HG02678 (cell line): ENCODE measurements at regions not wholly inside any gene's neighbourhood (a gene's known extent, or its start where the extent isn't known, plus 50 kb on each side); places are given as distances from the start of the nearest gene placed in this dataset.
A peak's percentile ranks its signal among the peaks of the same experiment; 100 is the strongest.
"Not testable (repeated sequence)": the region's sequence is repeated elsewhere in the genome, so short reads cannot be mapped to it uniquely, and the experiment has no call there.

Source experiments
- ATAC-seq: cut with Tn5 transposase; IDR thresholded peaks from one replicate; pipeline ENCODE4 v1.9.1; 2021; ENCODE audit warnings: mild to moderate bottlenecking, moderate library complexity; ENCODE audit not compliant: unreplicated experiment

DNA sequence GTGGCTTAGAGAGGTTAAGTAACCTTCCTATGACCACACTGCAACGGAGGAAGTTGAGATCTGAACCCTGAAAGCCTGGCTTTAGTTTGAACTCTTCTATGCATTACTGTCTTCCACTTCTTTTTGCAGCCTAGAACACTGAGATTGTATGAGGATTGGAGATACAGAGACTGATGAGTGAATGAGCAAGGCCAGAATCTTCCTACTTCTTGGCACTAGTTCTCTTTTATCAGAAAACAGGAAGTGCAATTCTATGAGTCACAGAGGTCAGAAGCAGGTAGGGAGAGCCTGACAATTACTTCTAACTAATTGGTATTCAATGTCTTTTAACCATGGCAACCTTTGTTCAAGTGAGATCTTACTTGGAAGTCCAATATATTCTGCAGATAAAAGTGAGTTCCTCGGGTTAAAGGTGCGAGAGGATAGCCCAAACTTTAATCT lies 219.0 kb downstream of the SHQ1 start:
- ATAC-seq = peak; percentile 59

DNA sequence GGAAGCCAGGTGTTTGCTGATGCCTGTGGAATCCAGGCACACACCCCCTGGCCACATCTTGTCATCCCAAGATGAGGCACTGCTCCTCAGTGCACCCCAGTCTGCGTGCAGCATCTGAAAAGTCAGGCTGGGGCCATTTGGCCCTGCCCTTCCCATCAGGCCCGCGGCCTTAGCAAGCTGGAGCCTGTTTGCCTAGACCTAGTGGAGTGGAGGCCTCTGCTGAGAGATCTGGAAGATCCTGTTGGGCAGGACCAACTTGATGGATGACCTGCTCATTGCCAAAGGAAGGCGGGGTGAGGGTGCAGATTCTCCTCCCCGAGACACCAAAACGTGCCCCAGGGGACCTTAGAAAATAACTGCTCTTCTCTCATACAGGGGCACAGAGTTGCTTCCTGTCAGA lies 220.2 kb downstream of the SHQ1 start:
- ATAC-seq = no peak

DNA sequence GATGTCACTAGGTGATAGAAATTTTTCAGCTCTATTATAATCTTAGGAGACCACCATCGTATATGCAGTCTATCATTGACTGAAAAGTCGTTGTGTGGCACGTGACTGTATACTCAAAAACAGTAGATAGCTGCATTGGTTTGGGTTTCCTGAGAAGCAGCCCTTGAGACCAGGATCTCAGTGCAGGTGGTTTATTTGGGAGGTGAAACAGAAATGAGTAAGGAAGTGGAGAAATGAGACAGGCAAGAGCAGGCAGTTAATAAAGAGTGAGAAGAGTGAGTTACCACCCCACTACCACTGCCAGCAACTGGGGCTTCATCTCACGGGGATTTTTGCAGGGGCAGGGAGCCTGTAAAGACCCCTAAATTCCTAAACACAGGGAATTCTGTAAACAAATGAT lies 221.0 kb downstream of the SHQ1 start:
- no peak for ATAC-seq

DNA sequence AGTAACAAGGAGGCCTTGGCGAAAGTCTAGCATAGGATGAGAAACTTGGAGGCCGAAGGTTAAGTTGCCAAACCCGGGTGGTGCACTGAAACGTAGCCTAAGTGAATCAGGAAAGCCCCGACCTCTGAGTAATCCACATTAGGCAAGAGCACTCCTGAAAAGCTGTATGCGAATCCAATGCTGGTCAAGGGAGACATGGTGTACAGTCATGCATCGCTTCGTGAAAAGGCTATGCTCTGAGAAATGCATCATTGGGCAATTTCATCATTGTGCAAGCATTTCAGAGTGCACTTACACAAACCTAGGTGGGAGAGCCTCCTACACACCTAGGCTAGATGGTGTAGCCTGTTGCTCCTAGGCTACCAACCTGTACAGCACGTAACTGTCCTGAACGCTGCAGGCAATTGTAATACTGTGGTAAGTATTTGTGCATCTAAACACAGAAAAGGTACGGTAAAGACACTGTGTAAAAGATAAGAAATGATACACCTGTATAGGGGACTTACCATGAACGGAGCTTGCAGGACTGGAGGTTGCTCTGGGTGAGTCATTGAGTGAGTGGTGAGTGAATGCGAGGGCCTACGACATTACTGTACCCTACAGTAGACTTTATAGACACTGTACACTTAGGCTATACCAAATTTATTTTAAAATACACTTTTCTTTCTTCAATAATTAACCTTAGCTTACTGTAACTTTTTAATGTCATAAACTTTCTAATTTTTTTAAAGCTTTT lies 222.5 kb downstream of the SHQ1 start:
- no peak for ATAC-seq

DNA sequence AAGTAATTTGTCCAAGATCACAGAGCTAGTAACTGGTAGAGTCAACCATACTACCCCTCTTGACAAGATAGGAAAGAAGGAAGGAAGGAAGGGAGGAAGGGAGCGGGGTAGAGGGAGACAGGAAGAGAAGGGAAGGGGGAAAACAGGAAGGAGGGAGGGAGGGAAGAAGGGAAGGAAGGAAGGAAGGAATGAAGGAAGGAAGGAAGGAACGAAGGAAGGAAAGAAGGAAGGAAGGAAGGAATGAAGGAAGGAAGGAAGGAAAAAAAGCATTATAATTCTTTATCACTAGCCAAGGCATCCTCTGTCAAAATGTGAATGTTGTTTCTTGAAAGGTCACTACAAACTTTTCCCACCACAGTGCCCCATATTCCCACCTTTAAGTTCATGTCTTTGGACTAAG lies 223.6 kb downstream of the SHQ1 start:
- ATAC-seq = no peak

DNA sequence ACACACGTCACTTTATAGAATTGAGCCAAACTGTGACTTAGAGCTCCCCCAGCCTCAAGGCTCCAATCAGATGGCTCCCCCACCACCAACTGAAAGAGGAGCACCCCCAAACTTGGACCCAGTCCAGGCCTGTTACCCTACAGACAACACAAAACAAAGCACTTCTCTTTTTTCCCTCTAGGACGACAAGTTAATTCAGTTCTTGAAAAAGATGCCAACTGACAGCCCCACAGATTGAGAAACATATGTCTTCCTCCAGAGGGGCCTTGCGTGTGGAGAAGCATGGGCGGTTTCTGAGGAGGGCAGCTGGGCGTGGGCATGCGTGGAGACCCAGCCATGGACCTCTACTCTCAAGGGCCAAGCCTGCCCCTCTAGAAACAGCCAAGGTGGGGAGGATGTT lies 229.5 kb downstream of the SHQ1 start:
- no peak for ATAC-seq

DNA sequence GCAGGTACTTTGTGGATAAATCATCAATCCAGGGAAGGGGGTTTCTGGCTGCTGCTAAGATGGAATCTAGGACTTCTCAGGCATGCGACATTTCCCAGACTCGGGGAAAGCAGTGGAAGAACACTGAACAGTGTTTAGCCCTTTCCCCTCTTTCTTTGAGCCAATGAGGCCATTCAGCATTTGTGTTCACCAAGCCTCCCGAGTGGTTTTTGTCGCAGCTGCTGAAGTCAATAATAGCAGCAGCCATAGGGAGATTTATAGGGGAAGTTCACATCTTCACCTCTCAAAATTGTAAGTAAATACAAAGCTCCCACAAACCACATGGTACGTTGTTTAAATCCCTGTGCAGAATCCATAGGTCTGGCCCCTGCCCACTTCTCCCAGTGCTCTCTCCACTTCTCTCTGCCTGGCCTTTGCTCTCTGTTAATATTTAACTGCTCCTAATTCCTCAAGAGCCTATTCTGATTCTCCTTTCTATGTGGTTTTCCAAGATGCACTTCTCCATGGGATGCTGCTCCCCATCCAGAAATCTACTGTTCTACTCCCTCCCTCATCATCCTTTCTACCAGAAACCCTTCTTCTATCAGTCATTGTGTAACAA lies 230.7 kb downstream of the SHQ1 start:
- ATAC-seq = no peak

DNA sequence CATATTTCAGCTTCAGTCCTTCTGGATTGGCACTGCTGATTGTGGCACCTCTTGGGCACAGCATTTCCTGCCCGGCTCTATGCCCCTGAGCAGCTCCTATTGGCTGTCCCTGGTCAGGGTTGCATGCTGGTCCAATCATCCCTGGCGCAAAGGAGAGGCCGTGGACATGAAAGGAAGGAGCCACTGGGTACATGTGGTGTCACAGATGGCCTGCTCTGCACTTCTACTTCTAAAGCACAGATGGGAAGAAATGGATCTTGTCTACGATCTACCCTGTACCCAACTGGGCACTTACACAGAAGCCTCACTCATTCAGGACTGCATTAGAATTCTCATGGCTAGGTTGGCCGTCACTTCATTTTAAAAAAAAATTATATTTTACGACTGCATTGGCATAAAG lies 232.5 kb downstream of the SHQ1 start:
- ATAC-seq = no peak

DNA sequence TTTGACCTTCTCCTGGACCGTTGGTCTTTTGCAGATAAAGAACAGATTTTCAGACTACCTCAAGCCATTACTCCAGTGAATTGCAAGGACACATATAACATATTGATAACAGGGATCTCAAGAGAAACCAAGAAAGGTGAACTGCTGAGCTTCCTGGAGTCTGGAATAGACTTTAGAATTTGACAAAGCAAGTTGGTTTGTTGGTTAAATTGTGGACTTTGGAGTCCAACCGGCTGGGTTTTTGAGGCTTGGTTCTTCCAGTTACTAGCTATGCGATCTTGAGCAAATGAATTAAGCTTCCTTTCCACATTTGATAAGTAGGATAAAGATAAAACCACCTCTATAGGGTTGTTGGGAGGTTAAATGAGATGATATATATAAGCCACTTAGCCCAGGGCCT lies 233.1 kb downstream of the SHQ1 start:
- ATAC-seq = no peak

DNA sequence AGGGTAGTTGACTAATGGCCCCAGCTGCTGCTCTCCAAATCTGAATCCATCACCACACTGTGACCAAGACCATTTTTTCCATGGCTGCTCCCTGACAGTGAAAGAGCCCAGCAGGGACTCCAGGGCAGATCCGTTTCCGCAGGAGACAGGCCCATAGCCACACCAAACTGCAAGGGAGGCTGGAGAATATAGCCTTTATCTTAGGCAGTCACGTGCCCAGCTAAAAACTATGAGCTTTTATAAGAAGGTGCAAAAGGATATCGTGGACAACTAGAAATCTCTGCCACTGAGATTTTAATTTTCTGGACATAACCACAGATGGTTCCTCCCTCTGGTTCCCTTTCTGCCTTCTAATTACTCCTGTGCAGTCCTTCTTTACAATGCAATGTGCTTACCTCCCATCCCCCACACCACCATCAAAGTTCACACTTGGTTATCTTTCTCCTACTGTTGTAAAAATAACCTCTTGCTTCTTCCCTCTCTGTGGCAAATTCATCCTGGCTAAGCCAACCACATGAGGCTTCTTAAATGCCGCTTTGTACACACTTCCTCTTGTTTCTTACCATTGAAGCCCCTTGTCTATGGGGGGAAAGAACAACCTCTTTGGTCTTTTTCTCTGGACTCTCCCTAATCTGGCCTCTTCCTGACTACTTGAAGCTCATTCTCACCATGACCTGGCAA lies 233.7 kb downstream of the SHQ1 start:
- no peak for ATAC-seq

DNA sequence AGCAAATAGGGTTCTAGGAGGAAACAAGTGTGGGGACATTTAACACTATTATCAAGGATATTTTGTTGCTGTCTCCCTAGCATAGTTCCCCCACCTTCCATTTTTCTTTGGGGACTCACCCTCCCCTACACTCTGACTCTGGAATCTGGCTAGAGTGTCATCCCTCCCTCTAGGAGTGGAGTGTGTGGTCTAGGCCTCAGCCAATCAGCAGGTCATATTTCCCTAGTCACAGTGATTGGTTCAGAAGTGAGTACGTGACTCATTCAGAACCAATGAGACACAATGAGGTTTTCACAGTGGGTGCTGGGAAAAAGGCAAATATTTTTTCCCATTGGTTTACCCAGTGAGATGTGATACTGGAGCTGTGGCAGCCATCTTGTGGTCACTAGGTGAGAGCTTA lies 234.4 kb downstream of the SHQ1 start:
- no peak for ATAC-seq

DNA sequence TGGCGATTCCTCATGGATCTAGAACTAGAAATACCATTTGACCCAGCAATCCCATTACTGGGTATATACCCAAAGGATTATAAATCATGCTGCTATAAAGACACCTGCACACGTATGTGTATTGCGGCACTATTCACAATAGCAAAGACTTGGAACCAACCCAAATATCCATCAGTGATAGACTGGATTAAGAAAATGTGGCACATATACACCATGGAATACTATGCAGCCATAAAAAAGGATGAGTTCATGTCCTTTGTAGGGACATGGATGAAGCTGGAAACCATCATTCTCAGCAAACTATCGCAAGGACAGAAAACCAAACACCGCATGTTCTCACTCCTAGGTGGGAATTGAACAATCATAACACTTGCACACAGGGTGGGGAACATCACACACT lies 239.1 kb downstream of the SHQ1 start:
- not testable (repeated sequence) for ATAC-seq

DNA sequence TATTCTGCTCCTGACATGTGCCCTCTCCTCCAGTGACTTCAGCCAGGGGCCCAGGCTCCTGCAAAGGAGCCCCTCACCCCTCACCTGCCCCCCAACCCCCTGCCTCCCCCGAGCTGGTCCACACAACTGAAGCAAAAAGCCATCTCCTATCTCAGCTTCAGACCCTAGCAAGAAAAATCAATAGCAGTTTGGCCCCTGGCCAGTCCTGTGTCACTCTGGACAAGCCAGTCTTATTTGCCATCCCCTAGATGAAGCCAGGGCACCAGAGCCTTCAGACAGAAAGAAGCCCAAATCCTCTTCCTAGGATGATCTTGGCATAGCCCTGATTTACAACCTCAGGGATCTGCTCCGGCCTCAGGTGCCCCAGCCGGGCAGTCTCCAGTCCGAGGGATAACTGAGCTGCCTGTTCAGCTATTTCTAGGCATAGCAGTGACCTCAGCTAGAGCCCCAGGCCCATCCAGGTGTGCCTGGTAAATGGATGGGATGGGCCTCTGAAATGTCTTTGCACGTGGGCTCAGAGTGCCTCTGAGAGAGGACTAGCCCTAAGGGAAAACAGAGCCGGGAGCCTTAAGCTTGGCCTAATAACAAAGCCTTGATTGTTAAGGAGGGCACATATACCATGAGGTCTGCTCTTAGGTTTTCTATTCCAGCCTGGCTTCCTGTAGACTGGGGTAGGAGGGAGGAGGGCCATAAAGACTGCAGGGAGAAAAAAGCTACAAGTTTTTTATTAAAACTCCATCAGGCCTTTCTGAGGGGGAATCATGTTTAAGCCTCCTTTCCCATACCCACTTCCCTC lies 242.0 kb downstream of the SHQ1 start:
- no peak for ATAC-seq

DNA sequence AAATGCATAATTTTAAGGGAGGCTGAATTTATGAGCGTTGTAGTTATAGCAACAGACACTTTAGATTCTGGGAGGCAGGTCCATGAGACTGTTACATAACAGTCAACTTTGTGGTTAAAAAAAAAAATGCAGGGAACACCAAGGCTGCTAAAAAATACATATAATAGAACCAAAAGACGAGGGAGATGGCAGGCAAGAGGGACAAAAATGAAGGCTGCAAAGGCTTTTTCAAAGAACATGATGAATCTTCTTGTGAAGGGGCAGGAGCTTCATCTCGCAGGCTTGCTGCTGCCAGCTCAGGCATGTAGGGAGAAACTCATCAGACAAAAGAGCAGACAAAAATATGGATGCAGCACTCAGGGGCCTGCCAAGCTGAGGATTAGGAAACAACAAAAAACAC lies 243.9 kb downstream of the SHQ1 start:
- no peak for ATAC-seq

DNA sequence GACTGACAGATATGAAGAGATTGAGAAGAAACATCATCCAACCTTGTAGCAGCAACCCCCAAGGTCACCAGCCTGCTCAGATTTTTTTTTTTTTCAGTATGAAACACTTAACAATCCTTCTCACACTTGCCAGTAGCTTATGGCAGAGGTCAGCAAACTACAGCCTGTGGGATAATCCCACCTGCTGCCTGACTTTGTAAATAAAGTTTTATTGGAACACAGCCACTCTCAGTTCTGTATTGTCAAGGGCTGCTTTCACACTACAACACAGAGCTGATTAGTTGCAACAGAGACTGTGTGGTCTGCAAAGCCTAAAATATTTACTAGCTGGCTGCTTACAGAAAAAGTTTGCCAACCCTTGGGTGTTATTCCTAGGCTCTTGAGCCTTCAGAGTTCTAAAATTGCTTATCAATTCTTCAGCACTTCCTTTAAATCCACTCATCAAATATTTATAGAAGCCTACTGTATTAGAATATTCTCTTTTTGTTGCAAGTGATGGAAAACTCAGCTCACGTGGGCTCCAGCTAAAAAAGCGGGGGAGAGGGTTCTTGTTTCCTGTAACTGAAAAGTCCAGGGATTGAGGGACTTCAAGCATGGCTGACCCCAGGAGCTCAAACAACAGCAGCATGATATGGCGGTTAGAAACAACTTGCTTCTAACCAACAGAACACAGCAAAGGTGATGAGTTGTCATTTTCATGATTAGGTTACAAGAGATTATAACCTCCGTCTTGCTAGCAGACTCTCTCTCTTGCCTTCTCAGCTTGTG lies 246.1 kb downstream of the SHQ1 start:
- no peak for ATAC-seq

DNA sequence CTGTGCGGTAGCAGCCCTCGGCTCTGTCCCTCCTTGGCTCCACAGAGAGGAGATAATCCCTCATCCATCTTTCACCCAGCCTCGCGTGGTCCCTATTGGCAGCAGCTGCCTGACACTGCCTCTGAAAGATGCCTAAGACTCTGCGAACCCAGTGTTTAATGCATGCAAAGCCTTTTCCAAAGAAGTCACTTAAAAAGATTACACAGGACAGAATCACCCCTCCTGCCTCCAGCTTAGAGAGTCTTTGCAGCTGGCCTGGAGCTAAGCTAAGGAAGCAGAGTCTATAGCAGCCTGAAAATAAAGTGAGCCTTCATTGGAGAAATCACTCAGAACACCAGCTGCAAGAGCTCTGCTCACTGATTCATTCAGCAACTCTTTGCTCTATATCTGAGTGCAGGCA lies 247.2 kb downstream of the SHQ1 start:
- no peak for ATAC-seq

DNA sequence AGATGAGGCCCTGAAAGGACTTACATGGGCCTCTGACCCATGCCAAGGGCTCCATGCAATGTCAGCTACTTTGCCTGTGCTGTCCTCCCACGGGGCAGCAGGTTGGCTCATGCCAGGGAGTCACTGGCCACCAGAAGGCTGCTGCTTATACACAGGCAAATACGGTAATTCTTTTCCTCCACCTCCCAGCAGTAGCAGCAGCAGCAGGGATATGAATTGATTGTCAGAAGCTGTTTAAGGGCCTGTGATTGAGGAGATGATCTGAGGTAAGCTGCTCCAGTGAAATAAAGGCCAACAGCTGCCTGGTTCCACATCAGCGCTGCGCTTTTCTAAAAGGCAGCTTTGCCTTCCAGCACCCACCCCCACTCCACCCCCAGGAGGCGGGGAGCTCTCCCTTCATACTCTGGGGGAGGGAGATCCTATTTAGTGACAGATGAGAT lies 250.5 kb downstream of the SHQ1 start:
- no peak for ATAC-seq

DNA sequence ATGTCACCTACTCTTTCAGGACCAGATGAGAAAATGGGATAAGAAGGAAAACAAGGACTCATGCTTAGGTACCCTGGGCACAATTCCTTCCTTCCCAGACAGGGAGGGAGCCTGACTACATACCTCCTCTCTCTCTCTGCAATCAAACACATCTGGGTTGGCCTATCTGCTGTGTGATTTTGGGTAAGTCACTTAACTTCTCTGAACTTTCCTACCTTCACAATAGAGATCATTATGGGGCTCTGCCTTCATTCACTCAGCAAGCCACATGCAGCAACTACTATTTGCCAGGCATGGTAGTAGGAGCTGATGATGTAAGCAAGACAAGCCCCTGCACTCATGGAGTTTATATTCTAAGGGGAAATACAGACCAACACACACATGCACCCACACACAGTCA lies 251.2 kb downstream of the SHQ1 start:
- no peak for ATAC-seq

DNA sequence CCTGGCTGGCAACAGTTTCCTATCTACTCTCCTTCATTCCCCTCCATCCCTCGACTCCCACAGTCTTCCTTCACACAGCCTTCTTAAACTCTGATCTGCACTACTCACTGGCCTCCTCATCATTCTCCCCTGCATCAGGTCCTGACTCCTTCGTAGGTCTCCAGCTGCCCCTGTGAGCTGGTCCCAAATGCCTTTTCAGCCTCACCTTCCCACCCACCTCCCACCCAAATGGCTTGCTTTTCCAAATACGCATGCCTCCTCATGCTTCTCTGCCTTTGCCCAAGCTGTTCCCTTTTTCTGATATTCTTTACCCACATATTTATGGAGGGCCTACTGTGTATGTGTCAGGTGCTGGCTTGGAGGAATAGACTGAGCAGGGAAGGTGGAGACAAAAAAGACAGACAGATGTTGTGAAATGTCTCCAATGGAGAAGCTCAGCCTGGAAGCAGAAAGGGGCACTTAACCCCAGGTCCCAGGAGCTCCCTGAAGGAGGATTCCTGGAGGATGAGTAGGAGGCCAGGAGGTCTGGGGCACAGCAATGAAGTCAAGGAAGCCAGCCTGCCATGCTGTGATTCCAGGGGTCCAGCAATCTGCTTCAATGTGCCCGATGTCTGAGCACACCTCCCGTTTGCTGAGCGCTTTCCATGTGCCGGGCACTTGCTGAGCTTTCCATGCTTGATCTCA lies 252.2 kb downstream of the SHQ1 start:
- ATAC-seq = no peak

DNA sequence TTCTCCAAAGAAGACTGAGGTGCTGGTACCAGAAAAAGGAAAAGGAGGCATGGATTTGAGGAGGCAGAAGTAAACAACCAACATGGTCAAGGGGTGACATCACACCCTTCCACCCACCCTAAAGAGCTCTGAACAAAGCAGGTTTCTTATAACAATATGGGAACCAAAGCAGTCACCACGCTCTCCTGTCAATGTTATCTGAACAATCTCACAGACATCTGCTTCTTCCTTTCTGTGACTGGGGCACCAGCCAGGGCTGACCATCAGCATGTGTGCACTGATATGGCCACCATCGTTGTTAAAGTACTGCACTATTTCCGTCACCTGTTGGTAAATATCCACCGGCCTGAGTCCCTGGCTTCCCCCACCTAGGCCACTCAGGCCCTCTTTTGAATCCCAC lies 252.9 kb downstream of the SHQ1 start:
- ATAC-seq = no peak
